Breast epithelium (tissue), 4 donors: ENCODE measurements at regions not wholly inside any gene's neighbourhood (a gene's known extent, or its start where the extent isn't known, plus 50 kb on each side); places are given as distances from the start of the nearest gene placed in this dataset.

Experiments
- DNase-seq, 2 donors: peaks; one replicate each; pipeline ENCODE4 v3.0.0-alpha.2; 2019; ENCODE audit warnings: low spot score in 2 of 2
- H3K27ac ChIP-seq, 2 donors: fragments of 200-600 bp; sonication (generic) in 1 of 2; one replicate each; pipeline ENCODE4 v1.5.1; 2016 to 2019; ENCODE audit warnings: mild to moderate bottlenecking in 1 of 2
- H3K27me3 ChIP-seq, 2 donors: fragments of 200-600 bp; sonication (generic) in 1 of 2; one replicate each; pipeline versions ENCODE4 v1.5.1 to v1.6.0; 2017 to 2019; ENCODE audit warnings: control low read depth in 1 of 2, mild to moderate bottlenecking in 1 of 2
- H3K36me3 ChIP-seq: fragments of 200-600 bp; one replicate; pipeline ENCODE4 v1.5.1; 2019
- H3K4me1 ChIP-seq, 2 donors: fragments of 200-600 bp; sonication (generic); one replicate each; pipeline ENCODE4 v1.5.1; 2016 to 2019; ENCODE audit warnings: control low read depth in 1 of 2
- H3K4me3 ChIP-seq, 3 donors: fragments of 200-600 bp; sonication (generic); 1 replicate in 2 of 3; 2 replicates in 1 of 3; pipeline ENCODE4 v1.5.1; 2016 to 2019; ENCODE audit warnings: mild to moderate bottlenecking in 3 of 3, moderate library complexity in 2 of 3
- H3K9me3 ChIP-seq, 2 donors: fragments of 200-600 bp; sonication (generic) in 1 of 2; one replicate each; pipeline ENCODE4 v1.5.1; 2016 to 2019; ENCODE audit warnings: control low read depth in 1 of 2
- POLR2A ChIP-seq: fragments of 450-650 bp; IDR thresholded peaks from one replicate; pipeline ENCODE4 v1.6.1; 2016; ENCODE audit warnings: antibody characterized with exemption, mild to moderate bottlenecking, moderate library complexity
- POLR2AphosphoS5 ChIP-seq, 3 donors: sonication (generic); formaldehyde crosslinking; IDR thresholded peaks; one replicate each; pipeline ENCODE4 v1.6.1; 2017; ENCODE audit warnings: antibody characterized with exemption in 3 of 3
- intact Hi-C: fragments of 100-400 bp; cut with DNase I; formaldehyde crosslinking; loops from one replicate; pipeline ENCODE4 v1.15.1; 2023; ENCODE audit warnings: low total_unique reads
- TF ChIP-seq, protein P1 (sequence below), 3 donors: fragments of 450-650 bp; IDR thresholded peaks; one replicate each; pipeline ENCODE4 v1.5.1; 2016 to 2017; ENCODE audit warnings: antibody characterized with exemption in 3 of 3, mild to moderate bottlenecking in 3 of 3, moderate library complexity in 3 of 3

DNA sequence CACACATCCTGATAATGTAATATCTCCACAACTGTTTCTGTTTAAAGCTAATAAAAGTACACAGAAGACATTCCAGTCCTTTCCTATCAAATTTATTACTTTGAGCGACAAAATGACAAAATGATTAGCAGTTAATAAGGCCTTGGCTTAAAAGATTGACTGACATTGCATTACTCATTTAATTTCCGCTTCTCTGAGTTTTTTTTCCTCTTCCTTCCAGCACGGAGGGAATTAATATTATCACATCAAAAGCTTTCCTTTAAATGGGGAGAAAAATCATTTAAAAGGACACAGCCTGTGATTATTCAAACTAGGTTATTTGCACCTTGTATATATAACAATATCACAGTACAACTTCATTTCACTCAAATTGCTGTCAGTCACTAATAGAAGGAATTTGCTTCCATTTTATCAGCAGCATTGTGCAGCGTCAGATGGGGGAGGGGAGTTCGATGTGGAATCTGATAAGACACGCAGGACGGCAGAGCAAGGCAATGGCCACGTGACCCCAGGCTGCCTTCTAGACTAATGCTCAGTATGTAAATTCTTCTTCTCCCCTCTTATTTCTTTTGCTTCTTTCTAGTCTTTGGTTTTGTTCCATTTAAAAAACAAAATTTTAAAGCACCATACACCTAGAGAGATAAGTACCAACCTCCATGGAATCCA is 400.5 kb downstream of the IRX1 start:
- Histone ChIP-seq H3K27ac (no peak overlapping the region), H3K36me3 (no peaks in the 10 kb centered on the region), H3K4me1 (no peaks in the 10 kb centered on the region), H3K27me3 (no peaks in the 10 kb centered on the region), H3K9me3 (peaks cover 10 to 14% of the 10 kb centered on the region in 2 donors), H3K4me3 (no peak overlapping the region)
- TF ChIP-seq POLR2A = no peak
- TF ChIP-seq, protein P1, sequence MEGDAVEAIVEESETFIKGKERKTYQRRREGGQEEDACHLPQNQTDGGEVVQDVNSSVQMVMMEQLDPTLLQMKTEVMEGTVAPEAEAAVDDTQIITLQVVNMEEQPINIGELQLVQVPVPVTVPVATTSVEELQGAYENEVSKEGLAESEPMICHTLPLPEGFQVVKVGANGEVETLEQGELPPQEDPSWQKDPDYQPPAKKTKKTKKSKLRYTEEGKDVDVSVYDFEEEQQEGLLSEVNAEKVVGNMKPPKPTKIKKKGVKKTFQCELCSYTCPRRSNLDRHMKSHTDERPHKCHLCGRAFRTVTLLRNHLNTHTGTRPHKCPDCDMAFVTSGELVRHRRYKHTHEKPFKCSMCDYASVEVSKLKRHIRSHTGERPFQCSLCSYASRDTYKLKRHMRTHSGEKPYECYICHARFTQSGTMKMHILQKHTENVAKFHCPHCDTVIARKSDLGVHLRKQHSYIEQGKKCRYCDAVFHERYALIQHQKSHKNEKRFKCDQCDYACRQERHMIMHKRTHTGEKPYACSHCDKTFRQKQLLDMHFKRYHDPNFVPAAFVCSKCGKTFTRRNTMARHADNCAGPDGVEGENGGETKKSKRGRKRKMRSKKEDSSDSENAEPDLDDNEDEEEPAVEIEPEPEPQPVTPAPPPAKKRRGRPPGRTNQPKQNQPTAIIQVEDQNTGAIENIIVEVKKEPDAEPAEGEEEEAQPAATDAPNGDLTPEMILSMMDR (IDR thresholded peaks at IDR 0.05) = no peak
- TF ChIP-seq POLR2AphosphoS5 (IDR thresholded peaks at IDR 0.05) = no peak
- no peak for DNase-seq
- intact Hi-C loops = no loop called here

DNA sequence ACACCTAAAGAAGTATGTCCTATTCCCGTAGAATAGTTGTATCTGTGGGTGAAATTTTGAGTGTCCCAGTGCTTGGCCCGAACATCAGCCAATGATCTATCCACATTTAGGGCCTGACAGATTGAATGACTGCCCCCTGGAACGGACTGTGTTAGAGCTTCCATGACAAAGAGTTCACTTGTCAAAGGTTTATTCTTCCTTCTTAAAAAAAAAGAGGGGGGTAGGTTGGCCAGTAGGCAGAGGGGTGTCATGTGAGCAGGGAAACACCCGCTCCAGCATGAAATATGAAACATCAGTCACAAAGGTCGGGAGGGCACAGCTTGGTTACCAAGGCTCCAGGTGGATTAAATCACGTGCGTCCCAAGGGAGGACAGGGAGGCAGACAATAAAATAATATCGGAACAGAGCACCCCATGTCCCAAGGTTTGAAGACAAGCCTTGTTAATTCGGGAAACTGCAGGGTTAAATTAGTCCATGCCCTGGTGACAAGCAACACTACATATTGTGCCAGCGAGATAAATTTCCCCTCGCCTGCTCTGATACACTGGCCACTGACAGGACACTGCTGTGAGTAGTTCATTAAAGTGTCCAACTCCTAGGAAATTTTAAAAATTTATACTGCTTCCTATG is 401.2 kb downstream of the IRX1 start:
- DNase-seq = no peak
- H3K4me3 ChIP-seq = no peak overlapping the region
- H3K9me3 ChIP-seq = peaks cover 9 to 10% of the 10 kb centered on the region in 2 donors
- no peaks in the 10 kb centered on the region for H3K36me3 ChIP-seq
- H3K27me3 ChIP-seq = no peaks in the 10 kb centered on the region
- no peaks in the 10 kb centered on the region for H3K4me1 ChIP-seq
- H3K27ac ChIP-seq = no peak overlapping the region
- no peak for TF ChIP-seq POLR2AphosphoS5 (IDR thresholded peaks at IDR 0.05)
- intact Hi-C loops = no loop called here

DNA sequence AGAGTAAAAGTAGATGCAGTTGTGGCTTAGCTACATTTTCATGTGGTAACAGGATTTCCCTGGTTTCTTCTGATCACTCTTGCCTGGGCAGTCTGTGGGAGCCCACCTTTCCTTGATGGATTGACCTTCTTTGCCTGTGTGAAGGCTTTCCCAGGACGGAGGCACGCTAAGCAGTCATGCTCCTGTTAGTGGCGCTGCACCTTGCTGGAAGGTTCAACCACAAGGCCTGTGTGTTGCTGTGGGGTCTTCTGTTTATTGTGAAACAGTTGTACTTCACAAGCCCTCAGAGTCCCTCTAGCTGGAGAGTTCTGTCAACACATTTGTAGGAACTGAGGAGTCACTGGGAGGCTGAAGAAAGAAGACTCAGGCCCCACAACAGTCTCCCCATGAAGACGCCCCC is 402.0 kb downstream of the IRX1 start:
- H3K4me1 ChIP-seq = no peaks in the 10 kb centered on the region
- TF ChIP-seq, protein P1 (IDR thresholded peaks at IDR 0.05) = no peak
- TF ChIP-seq POLR2AphosphoS5 (IDR thresholded peaks at IDR 0.05) (no peak), POLR2A (no peak)
- no peaks in the 10 kb centered on the region for H3K36me3 ChIP-seq
- intact Hi-C loops = no loop called here
- no peak overlapping the region for H3K27ac ChIP-seq
- H3K9me3 ChIP-seq = peaks cover under 1 to 3% of the 10 kb centered on the region in 2 donors
- no peak overlapping the region for H3K4me3 ChIP-seq
- DNase-seq = no peak
- no peaks in the 10 kb centered on the region for H3K27me3 ChIP-seq

DNA sequence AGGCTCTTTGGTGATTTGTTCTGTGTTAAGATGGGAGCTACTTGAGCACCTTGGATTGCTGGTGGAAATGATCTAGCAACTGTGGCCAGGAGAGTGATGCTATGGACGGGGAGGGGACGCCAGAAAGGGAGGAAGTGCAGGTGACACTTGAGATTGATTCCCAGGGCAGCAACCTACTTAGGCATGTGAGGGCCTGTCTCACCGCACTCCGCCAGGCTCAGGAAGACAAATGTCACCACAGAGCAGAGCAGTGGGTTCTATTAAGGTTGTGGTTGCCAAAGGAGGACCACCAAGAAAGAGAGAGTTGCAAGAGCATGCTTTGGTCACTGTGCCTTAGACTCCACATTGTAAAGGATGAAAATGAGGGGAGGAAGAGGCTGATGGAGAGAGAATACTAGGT is 404.3 kb downstream of the IRX1 start:
- Histone ChIP-seq H3K27ac (no peak overlapping the region), H3K36me3 (no peaks in the 10 kb centered on the region), H3K4me1 (no peaks in the 10 kb centered on the region), H3K27me3 (no peaks in the 10 kb centered on the region), H3K9me3 (no peaks in the 10 kb centered on the region), H3K4me3 (no peak overlapping the region)
- intact Hi-C loops = loop anchor here (1.0 kb wide), 1 partner anchor 25 kb away; no protein-coding TSS in a partner anchor
- DNase-seq = no peak
- TF ChIP-seq POLR2AphosphoS5 (IDR thresholded peaks at IDR 0.05) = no peak

DNA sequence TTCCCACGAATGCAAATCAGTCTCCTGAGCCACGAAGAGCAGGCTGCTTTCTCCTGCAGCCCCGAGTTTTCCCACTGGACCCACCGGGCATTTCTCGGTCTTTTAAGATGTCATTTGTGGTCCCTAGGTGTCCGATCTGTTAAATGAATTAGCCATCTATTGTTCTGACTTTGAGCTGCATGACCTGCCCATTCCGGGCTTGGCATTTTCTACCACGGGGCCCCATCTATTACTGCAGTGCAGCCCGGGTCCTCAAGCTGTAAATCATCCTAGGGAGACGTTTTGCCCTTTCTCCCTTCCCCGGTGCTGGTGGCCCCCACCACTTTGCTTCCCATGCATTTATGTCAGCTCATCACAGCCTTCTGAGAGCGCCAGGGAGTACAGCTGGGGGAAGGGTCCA is 405.4 kb downstream of the IRX1 start:
- no peaks in the 10 kb centered on the region for H3K4me1 ChIP-seq
- DNase-seq = no peak
- H3K36me3 ChIP-seq = no peaks in the 10 kb centered on the region
- intact Hi-C loops = no loop called here
- H3K9me3 ChIP-seq = no peaks in the 10 kb centered on the region
- TF ChIP-seq POLR2AphosphoS5 (IDR thresholded peaks at IDR 0.05) (no peak), POLR2A (no peak)
- TF ChIP-seq, protein P1 (IDR thresholded peaks at IDR 0.05) = no peak
- no peak overlapping the region for H3K4me3 ChIP-seq
- no peaks in the 10 kb centered on the region for H3K27me3 ChIP-seq
- H3K27ac ChIP-seq = no peak overlapping the region

DNA sequence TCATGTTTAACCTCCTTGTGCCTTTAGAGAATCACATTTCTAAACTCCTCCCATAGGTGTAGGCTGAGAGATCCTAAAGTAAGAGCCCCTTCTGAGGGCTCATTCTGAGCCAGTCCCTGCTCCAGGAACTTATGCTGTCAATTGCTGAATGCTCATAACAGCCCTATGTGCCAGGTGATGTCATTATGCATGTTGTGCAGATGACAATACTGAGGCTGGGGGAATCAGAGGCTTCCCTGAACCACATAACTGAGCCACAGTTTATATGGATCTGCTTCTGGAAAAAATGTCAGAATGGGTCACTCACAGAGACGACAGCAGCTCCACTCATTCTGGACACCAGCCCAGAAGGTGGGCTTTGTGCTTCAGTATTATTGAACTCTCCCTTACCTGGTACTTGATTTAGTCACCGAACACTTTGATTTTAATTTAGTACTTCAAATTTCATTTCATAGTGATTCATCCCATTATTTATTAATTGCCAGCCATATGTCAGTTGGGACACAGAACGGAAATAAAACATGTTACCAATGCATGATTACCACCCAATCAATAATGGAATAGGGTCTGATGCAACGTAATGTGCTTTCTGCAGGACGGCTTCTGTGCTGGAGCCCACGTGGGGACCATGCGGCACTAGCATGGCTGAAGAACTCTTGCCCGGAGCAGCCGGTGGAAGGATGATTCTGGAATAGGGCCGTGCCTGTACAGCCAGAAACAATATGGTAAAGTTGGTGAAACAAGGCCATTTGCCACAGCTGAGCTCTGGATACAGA is 406.3 kb downstream of the IRX1 start:
- H3K27me3 ChIP-seq = no peaks in the 10 kb centered on the region
- no peak overlapping the region for H3K27ac ChIP-seq
- H3K4me1 ChIP-seq = no peaks in the 10 kb centered on the region
- H3K4me3 ChIP-seq = no peak overlapping the region
- H3K9me3 ChIP-seq = no peaks in the 10 kb centered on the region
- H3K36me3 ChIP-seq = no peaks in the 10 kb centered on the region
- no peak for TF ChIP-seq POLR2AphosphoS5 (IDR thresholded peaks at IDR 0.05)
- TF ChIP-seq POLR2A = no peak
- TF ChIP-seq, protein P1 (IDR thresholded peaks at IDR 0.05) = no peak
- DNase-seq = no peak
- intact Hi-C loops = no loop called here
